Ishikawa (cell line): ENCODE measurements at regions not wholly inside any gene's neighbourhood (a gene's known extent, or its start where the extent isn't known, plus 50 kb on each side); places are given as distances from the start of the nearest gene placed in this dataset.

Experiments used
- CEBPB ChIP-seq: IDR thresholded peaks from 2 replicates; pipeline ENCODE4 v1.6.1; 2012
- CREB1 ChIP-seq: IDR thresholded peaks from 2 replicates; pipeline ENCODE4 v1.6.1; 2012; ENCODE audit warnings: low read depth
- EGR1 ChIP-seq: IDR thresholded peaks from 2 replicates; pipeline ENCODE4 v1.6.1; 2012
- EP300 ChIP-seq: IDR thresholded peaks from 2 replicates; pipeline ENCODE4 v1.6.1; 2012; ENCODE audit warnings: borderline replicate concordance
- FOXM1 ChIP-seq: IDR thresholded peaks from 2 replicates; pipeline ENCODE4 v1.6.1; 2012; ENCODE audit warnings: low read depth, borderline replicate concordance
- NFIC ChIP-seq: IDR thresholded peaks from 2 replicates; pipeline ENCODE4 v1.6.1; 2012
- RAD21 ChIP-seq: IDR thresholded peaks from 2 replicates; pipeline ENCODE4 v1.6.1; 2012; ENCODE audit warnings: low read depth
- REST ChIP-seq: IDR thresholded peaks from 2 replicates; pipeline ENCODE4 v1.6.1; 2012; ENCODE audit warnings: low read depth, mild to moderate bottlenecking
- TAF1 ChIP-seq: IDR thresholded peaks from 2 replicates; pipeline ENCODE4 v1.6.1; 2012; ENCODE audit warnings: low read depth, mild to moderate bottlenecking
- TCF12 ChIP-seq: IDR thresholded peaks from 2 replicates; pipeline ENCODE4 v1.6.1; 2012; ENCODE audit warnings: low read depth
- TEAD4 ChIP-seq: IDR thresholded peaks from 2 replicates; pipeline ENCODE4 v1.6.1; 2012
- YY1 ChIP-seq: IDR thresholded peaks from 2 replicates; pipeline ENCODE4 v1.6.1; 2012; ENCODE audit warnings: low read depth
- ZBTB7A ChIP-seq: IDR thresholded peaks from 2 replicates; pipeline ENCODE4 v1.6.1; 2012; ENCODE audit warnings: low read depth
- TF ChIP-seq, protein P1 (sequence below): IDR thresholded peaks from 2 replicates; pipeline ENCODE4 v1.6.1; 2012
- TF ChIP-seq, protein P2 (sequence below): IDR thresholded peaks from 2 replicates; pipeline ENCODE4 v1.6.1; 2012

DNA sequence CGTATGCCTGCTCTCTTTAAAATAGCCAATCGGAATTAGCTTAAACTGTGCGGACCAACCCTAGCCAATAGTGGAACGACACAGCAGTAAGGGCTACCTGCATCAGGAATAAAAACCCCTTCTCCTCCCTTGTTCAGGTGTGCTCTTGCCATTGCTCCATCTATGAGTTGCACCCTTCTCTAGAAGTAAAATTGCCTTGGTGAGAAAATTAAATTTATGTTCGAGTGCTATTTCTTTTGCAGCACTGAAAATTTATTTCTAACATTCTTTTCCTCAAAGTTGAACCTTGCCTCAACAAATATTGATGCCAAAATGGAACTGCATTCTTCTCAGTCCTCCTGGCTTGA, 102.5 kb upstream of the SHB start:
- TF ChIP-seq EP300: no peak
- no peak for TF ChIP-seq EGR1
- TF ChIP-seq, protein P1, sequence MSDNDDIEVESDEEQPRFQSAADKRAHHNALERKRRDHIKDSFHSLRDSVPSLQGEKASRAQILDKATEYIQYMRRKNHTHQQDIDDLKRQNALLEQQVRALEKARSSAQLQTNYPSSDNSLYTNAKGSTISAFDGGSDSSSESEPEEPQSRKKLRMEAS: no peak
- no peak for TF ChIP-seq RAD21
- TF ChIP-seq, protein P2, sequence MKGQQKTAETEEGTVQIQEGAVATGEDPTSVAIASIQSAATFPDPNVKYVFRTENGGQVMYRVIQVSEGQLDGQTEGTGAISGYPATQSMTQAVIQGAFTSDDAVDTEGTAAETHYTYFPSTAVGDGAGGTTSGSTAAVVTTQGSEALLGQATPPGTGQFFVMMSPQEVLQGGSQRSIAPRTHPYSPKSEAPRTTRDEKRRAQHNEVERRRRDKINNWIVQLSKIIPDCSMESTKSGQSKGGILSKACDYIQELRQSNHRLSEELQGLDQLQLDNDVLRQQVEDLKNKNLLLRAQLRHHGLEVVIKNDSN: no peak
- TF ChIP-seq FOXM1: no peak
- TF ChIP-seq TCF12: no peak
- no peak for TF ChIP-seq ZBTB7A

DNA sequence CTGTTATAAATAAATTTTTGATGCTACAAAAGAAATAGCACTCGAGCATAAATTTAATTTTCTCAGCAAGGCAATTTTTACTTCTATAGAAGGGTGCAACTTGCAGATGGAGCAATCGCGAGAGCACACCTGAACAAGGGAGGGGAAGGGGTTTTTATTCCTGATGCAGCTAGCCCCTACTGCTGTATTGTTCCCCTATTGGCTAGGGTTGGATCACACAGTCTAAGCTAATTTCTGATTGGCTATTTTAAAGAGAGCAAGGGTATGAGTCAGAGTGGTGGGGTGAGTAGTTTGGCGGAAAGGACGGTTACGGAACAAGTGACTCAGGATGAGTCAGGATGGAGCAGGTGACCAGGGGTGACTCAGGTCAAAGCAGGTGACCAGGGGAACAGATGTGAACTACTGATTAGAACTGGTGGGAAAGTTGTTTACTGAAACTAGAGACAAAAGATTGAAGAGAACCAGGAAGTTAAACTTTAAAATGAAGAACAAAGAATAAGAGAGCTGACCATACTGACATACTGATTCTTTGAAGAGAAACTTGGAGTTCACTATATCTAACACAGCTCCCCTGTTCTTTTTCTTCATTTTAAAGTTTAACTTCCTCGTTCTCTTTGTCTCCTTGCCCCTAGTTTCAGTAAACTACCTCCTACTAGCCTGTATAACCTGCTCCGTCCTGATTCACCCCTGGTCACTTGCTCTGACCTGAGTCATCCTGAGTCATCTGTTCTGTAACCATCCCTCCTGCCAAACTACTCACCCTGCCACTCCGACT, 101.9 kb upstream of the SHB start:
- peak; percentile 64; the same call in 1 of the 2 replicates for TF ChIP-seq FOXM1

DNA sequence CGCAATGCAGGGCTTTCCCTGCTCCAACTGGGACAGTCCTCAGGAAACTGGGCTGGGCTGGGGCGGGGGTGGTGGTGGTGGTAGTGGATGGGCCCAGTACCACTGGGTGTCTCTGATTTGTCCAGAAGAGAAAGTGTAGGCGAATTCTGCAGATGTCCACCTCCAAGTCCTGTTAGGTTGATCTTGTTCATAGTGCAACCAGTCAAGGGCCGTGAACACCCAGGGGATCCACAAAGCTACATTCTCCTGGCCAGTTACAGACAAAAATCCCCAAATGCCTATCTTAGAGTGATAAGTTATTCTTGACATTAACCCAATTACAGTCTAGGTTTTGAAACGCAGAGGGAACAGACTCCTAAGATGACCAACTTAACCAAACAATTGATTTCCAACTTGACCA, 97.5 kb upstream of the SHB start:
- TF ChIP-seq TEAD4 (no peak), ZBTB7A (no peak), RAD21 (no peak), TCF12 (no peak), YY1 (no peak), EGR1 (no peak), CREB1 (no peak)

GRCh38 chr9:38164659-38165221, 95.7 kb upstream of the SHB start:
- TF ChIP-seq TEAD4: no peak
- TF ChIP-seq CREB1: no peak
- no peak for TF ChIP-seq EP300
- TF ChIP-seq RAD21: no peak
- TF ChIP-seq YY1: no peak
- no peak for TF ChIP-seq TCF12
- TF ChIP-seq REST: no peak
- no peak for TF ChIP-seq TAF1
- no peak for TF ChIP-seq EGR1
- TF ChIP-seq ZBTB7A: no peak
- no peak for TF ChIP-seq CEBPB
- TF ChIP-seq, protein P2: no peak
- TF ChIP-seq, protein P1: no peak
- no peak for TF ChIP-seq FOXM1

GRCh38 chr9:38163518-38163917, 94.5 kb upstream of the SHB start:
- TF ChIP-seq, protein P1: no peak
- no peak for TF ChIP-seq CREB1
- no peak for TF ChIP-seq YY1
- TF ChIP-seq TCF12: no peak
- TF ChIP-seq, protein P2: no peak
- TF ChIP-seq REST: no peak
- no peak for TF ChIP-seq EGR1
- no peak for TF ChIP-seq CEBPB
- TF ChIP-seq FOXM1: no peak
- TF ChIP-seq RAD21: no peak
- no peak for TF ChIP-seq TAF1
- no peak for TF ChIP-seq EP300
- no peak for TF ChIP-seq TEAD4
- TF ChIP-seq NFIC: no peak
- TF ChIP-seq ZBTB7A: no peak
